WTC11 (cell line): ENCODE measurements at regions not wholly inside any gene's neighbourhood (a gene's known extent, or its start where the extent isn't known, plus 50 kb on each side); places are given as distances from the start of the nearest gene placed in this dataset.

ENCODE experiments used
- ATAC-seq: fragments of 200-7000 bp; cut with Tn5 transposase; 2 replicates; pipeline ENCODE4 v1.10.0; 2021; ENCODE audit warnings: mild to moderate bottlenecking, moderate library complexity
- CTCF ChIA-PET: fragments of 300-600 bp; sonication (Branson Sonifier 250); formaldehyde crosslinking; loops from one replicate; lab custom pipeline; 2021; ENCODE audit warnings: antibody characterized with exemption; lab: Charles Lee
- POLR2A ChIA-PET: fragments of 350-600 bp; sonication (Branson Sonifier 250); formaldehyde crosslinking; loops from one replicate; lab custom pipeline; 2021; ENCODE audit warnings: antibody characterized with exemption; lab: Charles Lee
- DNase-seq: peaks from one replicate; pipeline ENCODE4 v3.0.0; 2021; ENCODE audit warnings: low spot score
- H3K27ac Mint-ChIP-seq: 2 replicates; pipeline ENCODE4 v1.8.0; 2021; ENCODE audit warnings: mixed read lengths
- H3K27me3 Mint-ChIP-seq: 2 replicates; pipeline ENCODE4 v1.8.0; 2021; ENCODE audit warnings: low read depth, mild to moderate bottlenecking, moderate library complexity, mixed read lengths
- H3K36me3 Mint-ChIP-seq: 2 replicates; pipeline ENCODE4 v1.8.0; 2021; ENCODE audit warnings: mixed read lengths
- H3K4me1 Mint-ChIP-seq: 2 replicates; pipeline ENCODE4 v1.8.0; 2022; ENCODE audit warnings: mixed read lengths
- H3K4me3 Mint-ChIP-seq: 2 replicates; pipeline ENCODE4 v1.8.0; 2021; ENCODE audit warnings: mild to moderate bottlenecking, moderate library complexity, mixed read lengths
- H3K9me3 Mint-ChIP-seq: 2 replicates; pipeline ENCODE4 v1.8.0; 2021; ENCODE audit warnings: mixed read lengths
- ATF2 ChIP-seq: sonication (generic); formaldehyde crosslinking; IDR thresholded peaks from 2 replicates; pipeline ENCODE4 v1.8.1; 2022; ENCODE audit warnings: low read depth, missing genetic modification reagents, borderline replicate concordance
- CBFB ChIP-seq: sonication (generic); formaldehyde crosslinking; IDR thresholded peaks from 2 replicates; pipeline ENCODE4 v1.8.1; 2022; ENCODE audit warnings: mild to moderate bottlenecking, low read depth, missing genetic modification reagents
- E2F1 ChIP-seq: sonication (generic); formaldehyde crosslinking; IDR thresholded peaks from 2 replicates; pipeline ENCODE4 v1.8.0; 2022; ENCODE audit warnings: mild to moderate bottlenecking, missing genetic modification reagents
- FOXJ3 ChIP-seq: sonication (generic); formaldehyde crosslinking; IDR thresholded peaks from 2 replicates; pipeline ENCODE4 v1.9.0; 2021; ENCODE audit warnings: missing genetic modification reagents, mild to moderate bottlenecking, borderline replicate concordance
- FOXP1 ChIP-seq: sonication (generic); formaldehyde crosslinking; IDR thresholded peaks from 2 replicates; pipeline ENCODE4 v1.8.0; 2022; ENCODE audit warnings: missing genetic modification reagents, mild to moderate bottlenecking, moderate library complexity, borderline replicate concordance
- JAZF1 ChIP-seq: fragments of 250-450 bp; sonication (Bioruptor Pico); IDR thresholded peaks from 2 replicates; pipeline ENCODE4 v1.9.0; 2021; ENCODE audit warnings: moderate library complexity, mild to moderate bottlenecking, inconsistent platforms
- MXD4 ChIP-seq: fragments of 250-450 bp; sonication (Bioruptor Pico); IDR thresholded peaks from 2 replicates; pipeline ENCODE4 v1.8.0; 2021; ENCODE audit warnings: mild to moderate bottlenecking, moderate library complexity, borderline replicate concordance
- MYBL2 ChIP-seq: sonication (generic); formaldehyde crosslinking; IDR thresholded peaks from 2 replicates; pipeline ENCODE4 v1.8.1; 2023; ENCODE audit warnings: mild to moderate bottlenecking, moderate library complexity, missing genetic modification reagents
- PRRX2 ChIP-seq: fragments of 250-450 bp; sonication (Bioruptor Pico); IDR thresholded peaks from 2 replicates; pipeline ENCODE4 v1.8.0; 2021; ENCODE audit warnings: mild to moderate bottlenecking
- TCF7 ChIP-seq: sonication (generic); formaldehyde crosslinking; IDR thresholded peaks from 2 replicates; pipeline ENCODE4 v1.8.0; 2022; ENCODE audit warnings: mild to moderate bottlenecking, low read depth, missing genetic modification reagents, moderate library complexity
- TP53 ChIP-seq: sonication (generic); formaldehyde crosslinking; IDR thresholded peaks from 2 replicates; pipeline ENCODE4 v1.8.1; 2023; ENCODE audit warnings: mild to moderate bottlenecking, missing genetic modification reagents
- USF2 ChIP-seq: sonication (generic); formaldehyde crosslinking; IDR thresholded peaks from 2 replicates; pipeline ENCODE4 v1.8.1; 2023; ENCODE audit warnings: mild to moderate bottlenecking, missing genetic modification reagents, moderate library complexity
- ZBTB43 ChIP-seq: sonication (generic); formaldehyde crosslinking; IDR thresholded peaks from 2 replicates; pipeline ENCODE4 v1.8.1; 2023; ENCODE audit warnings: mild to moderate bottlenecking, missing genetic modification reagents
- ZNF219 ChIP-seq: sonication (generic); formaldehyde crosslinking; IDR thresholded peaks from 2 replicates; pipeline ENCODE4 v1.8.0; 2023; ENCODE audit warnings: missing genetic modification reagents, mild to moderate bottlenecking, borderline replicate concordance
- ZNF232 ChIP-seq: sonication (generic); formaldehyde crosslinking; IDR thresholded peaks from 2 replicates; pipeline ENCODE4 v1.8.0; 2022; ENCODE audit warnings: mild to moderate bottlenecking, missing genetic modification reagents
- ZNF263 ChIP-seq: sonication (generic); formaldehyde crosslinking; IDR thresholded peaks from 2 replicates; pipeline ENCODE4 v1.8.1; 2022; ENCODE audit warnings: low read depth, mild to moderate bottlenecking, moderate library complexity, missing genetic modification reagents
- ZNF416 ChIP-seq: fragments of 250-450 bp; sonication (Bioruptor Pico); IDR thresholded peaks from 2 replicates; pipeline ENCODE4 v1.9.0; 2021; ENCODE audit warnings: mild to moderate bottlenecking, inconsistent platforms
- ZNF671 ChIP-seq: fragments of 250-450 bp; sonication (Bioruptor Pico); IDR thresholded peaks from 2 replicates; pipeline ENCODE4 v1.8.0; 2021; ENCODE audit warnings: mild to moderate bottlenecking
- TF ChIP-seq, protein P1 (sequence below): sonication (generic); formaldehyde crosslinking; IDR thresholded peaks from 2 replicates; pipeline ENCODE4 v1.8.1; 2023; ENCODE audit warnings: mild to moderate bottlenecking, moderate library complexity, missing genetic modification reagents
- TF ChIP-seq, protein P2 (sequence below): sonication (generic); formaldehyde crosslinking; IDR thresholded peaks from 2 replicates; pipeline ENCODE4 v1.8.1; 2023; ENCODE audit warnings: mild to moderate bottlenecking, missing genetic modification reagents, borderline replicate concordance

- no peak for TF ChIP-seq USF2
- no peak for TF ChIP-seq TCF7 (CRISPR knock-in tag)
- no peak for TF ChIP-seq ZNF671 (CRISPR knock-in tag)
Observed at GRCh38 chrX:128335671-128336070, 283.5 kb upstream of the ACTRT1 start (continued).

- ATAC-seq (no peak), DNase-seq (no peak)
- TF ChIP-seq ZNF232 (CRISPR knock-in tag) (no peak), ZNF416 (CRISPR knock-in tag) (no peak), TP53 (CRISPR knock-in tag) (no peak), MYBL2 (no peak), USF2 (no peak), MXD4 (CRISPR knock-in tag) (no peak), FOXJ3 (CRISPR knock-in tag) (no peak), CBFB (no peak), TCF7 (CRISPR knock-in tag) (no peak), PRRX2 (CRISPR knock-in tag) (no peak), ZNF219 (CRISPR knock-in tag) (no peak), ATF2 (no peak), FOXP1 (CRISPR knock-in tag) (no peak), ZBTB43 (CRISPR knock-in tag) (no peak), JAZF1 (CRISPR knock-in tag) (no peak)
- TF ChIP-seq, protein P1, sequence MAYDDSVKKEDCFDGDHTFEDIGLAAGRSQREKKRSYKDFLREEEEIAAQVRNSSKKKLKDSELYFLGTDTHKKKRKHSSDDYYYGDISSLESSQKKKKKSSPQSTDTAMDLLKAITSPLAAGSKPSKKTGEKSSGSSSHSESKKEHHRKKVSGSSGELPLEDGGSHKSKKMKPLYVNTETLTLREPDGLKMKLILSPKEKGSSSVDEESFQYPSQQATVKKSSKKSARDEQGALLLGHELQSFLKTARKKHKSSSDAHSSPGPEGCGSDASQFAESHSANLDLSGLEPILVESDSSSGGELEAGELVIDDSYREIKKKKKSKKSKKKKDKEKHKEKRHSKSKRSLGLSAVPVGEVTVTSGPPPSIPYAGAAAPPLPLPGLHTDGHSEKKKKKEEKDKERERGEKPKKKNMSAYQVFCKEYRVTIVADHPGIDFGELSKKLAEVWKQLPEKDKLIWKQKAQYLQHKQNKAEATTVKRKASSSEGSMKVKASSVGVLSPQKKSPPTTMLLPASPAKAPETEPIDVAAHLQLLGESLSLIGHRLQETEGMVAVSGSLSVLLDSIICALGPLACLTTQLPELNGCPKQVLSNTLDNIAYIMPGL (CRISPR knock-in tag): no peak
- Mint-ChIP-seq H3K36me3 (no peaks in the 10 kb centered on the region), H3K27me3 (no peaks in the 10 kb centered on the region), H3K9me3 (peaks cover 5% of the 10 kb centered on the region), H3K27ac (no peak overlapping the region), H3K4me3 (no peak overlapping the region), H3K4me1 (no peaks in the 10 kb centered on the region)
- POLR2A ChIA-PET: no interaction called here
- CTCF ChIA-PET: no interaction called here
Observed at GRCh38 chrX:128334821-128335220, 282.6 kb upstream of the ACTRT1 start.

GRCh38 chrX:128310912-128311311, 258.7 kb upstream of the ACTRT1 start:
- peaks cover 21% of the 10 kb centered on the region for H3K9me3 Mint-ChIP-seq
- CTCF ChIA-PET: no interaction called here
- H3K4me3 Mint-ChIP-seq: no peak overlapping the region

More at GRCh38 chrX:128310912-128311311, 258.7 kb upstream of the ACTRT1 start:
- Mint-ChIP-seq H3K4me1 (no peaks in the 10 kb centered on the region), H3K27ac (no peak overlapping the region), H3K36me3 (peaks cover 9% of the 10 kb centered on the region), H3K27me3 (no peaks in the 10 kb centered on the region)
- DNase-seq (no peak), ATAC-seq (no peak)
- POLR2A ChIA-PET: no interaction called here
- TF ChIP-seq, protein P2, sequence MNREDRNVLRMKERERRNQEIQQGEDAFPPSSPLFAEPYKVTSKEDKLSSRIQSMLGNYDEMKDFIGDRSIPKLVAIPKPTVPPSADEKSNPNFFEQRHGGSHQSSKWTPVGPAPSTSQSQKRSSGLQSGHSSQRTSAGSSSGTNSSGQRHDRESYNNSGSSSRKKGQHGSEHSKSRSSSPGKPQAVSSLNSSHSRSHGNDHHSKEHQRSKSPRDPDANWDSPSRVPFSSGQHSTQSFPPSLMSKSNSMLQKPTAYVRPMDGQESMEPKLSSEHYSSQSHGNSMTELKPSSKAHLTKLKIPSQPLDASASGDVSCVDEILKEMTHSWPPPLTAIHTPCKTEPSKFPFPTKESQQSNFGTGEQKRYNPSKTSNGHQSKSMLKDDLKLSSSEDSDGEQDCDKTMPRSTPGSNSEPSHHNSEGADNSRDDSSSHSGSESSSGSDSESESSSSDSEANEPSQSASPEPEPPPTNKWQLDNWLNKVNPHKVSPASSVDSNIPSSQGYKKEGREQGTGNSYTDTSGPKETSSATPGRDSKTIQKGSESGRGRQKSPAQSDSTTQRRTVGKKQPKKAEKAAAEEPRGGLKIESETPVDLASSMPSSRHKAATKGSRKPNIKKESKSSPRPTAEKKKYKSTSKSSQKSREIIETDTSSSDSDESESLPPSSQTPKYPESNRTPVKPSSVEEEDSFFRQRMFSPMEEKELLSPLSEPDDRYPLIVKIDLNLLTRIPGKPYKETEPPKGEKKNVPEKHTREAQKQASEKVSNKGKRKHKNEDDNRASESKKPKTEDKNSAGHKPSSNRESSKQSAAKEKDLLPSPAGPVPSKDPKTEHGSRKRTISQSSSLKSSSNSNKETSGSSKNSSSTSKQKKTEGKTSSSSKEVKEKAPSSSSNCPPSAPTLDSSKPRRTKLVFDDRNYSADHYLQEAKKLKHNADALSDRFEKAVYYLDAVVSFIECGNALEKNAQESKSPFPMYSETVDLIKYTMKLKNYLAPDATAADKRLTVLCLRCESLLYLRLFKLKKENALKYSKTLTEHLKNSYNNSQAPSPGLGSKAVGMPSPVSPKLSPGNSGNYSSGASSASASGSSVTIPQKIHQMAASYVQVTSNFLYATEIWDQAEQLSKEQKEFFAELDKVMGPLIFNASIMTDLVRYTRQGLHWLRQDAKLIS (CRISPR knock-in tag): no peak
- TF ChIP-seq E2F1 (CRISPR knock-in tag): no peak
- TF ChIP-seq, protein P1 (CRISPR knock-in tag): no peak
- no peak for TF ChIP-seq ZNF263 (CRISPR knock-in tag)
